ENCODE measurements at regions not wholly inside any gene's neighbourhood (a gene's known extent, or its start where the extent isn't known, plus 50 kb on each side); places are given as distances from the start of the nearest gene placed in this dataset.

- DNase-seq (no peak), ATAC-seq (no peak)
- 59 to 94% methylated on average over 2 to 3 of the region's 3 CpGs for WGBS, 2 donors
- TF ChIP-seq CTCF (IDR thresholded peaks at IDR 0.05) (no peak), POLR2A (IDR thresholded peaks at IDR 0.05) (no peak)
- Histone ChIP-seq H3K4me3 (no peak overlapping the region), H3K9me3 (no peaks in the 10 kb centered on the region), H3K27ac (no peak overlapping the region), H3K27me3 (no peaks in the 10 kb centered on the region), H3K36me3 (replicated peaks in 1 of 2; ENCODE audit: insufficient read depth in 1 of 2, low read depth in 2 of 2) (no peaks in the 10 kb centered on the region), H3K4me1 (no peaks in the 10 kb centered on the region)
- intact Hi-C loops (cut with DNase I), result no loop called here
Measured at GRCh38 chrX:56499372-56499771, 64.1 kb upstream of the UBQLN2 start.

- TF ChIP-seq POLR2A (IDR thresholded peaks at IDR 0.05) (no peak), CTCF (IDR thresholded peaks at IDR 0.05) (no peak)
- intact Hi-C loops (cut with DNase I), result no loop called here
- WGBS, 2 donors, result 53% methylated on average over 2 of the region's 2 CpGs; no CpG with 5 or more reads in 1 of the 2 donors
- ATAC-seq (no peak), DNase-seq (no peak)
- Histone ChIP-seq H3K36me3 (replicated peaks in 1 of 2; ENCODE audit: insufficient read depth in 1 of 2, low read depth in 2 of 2) (no peaks in the 10 kb centered on the region), H3K4me1 (no peaks in the 10 kb centered on the region), H3K27me3 (no peaks in the 10 kb centered on the region), H3K27ac (no peak overlapping the region), H3K9me3 (no peaks in the 10 kb centered on the region), H3K4me3 (no peak overlapping the region)
Measured at GRCh38 chrX:56503941-56504673, 59.3 kb upstream of the UBQLN2 start.

- DNase-seq (no peak), ATAC-seq (no peak)
- Histone ChIP-seq H3K36me3 (replicated peaks in 1 of 2; ENCODE audit: insufficient read depth in 1 of 2, low read depth in 2 of 2) (no peaks in the 10 kb centered on the region), H3K27ac (no peak overlapping the region), H3K4me1 (no peaks in the 10 kb centered on the region), H3K27me3 (no peaks in the 10 kb centered on the region), H3K4me3 (no peak overlapping the region), H3K9me3 (no peaks in the 10 kb centered on the region)
- WGBS, 2 donors, result 58% methylated on average over 4 of the region's 4 CpGs; no CpG with 5 or more reads in 1 of the 2 donors
- TF ChIP-seq CTCF (IDR thresholded peaks at IDR 0.05), result no peak
- TF ChIP-seq POLR2A (IDR thresholded peaks at IDR 0.05), result no peak
- intact Hi-C loops (cut with DNase I), result no loop called here
Measured at GRCh38 chrX:56505866-56506265, 57.6 kb upstream of the UBQLN2 start.
